ENCODE measurements at regions not wholly inside any gene's neighbourhood (a gene's known extent, or its start where the extent isn't known, plus 50 kb on each side); places are given as distances from the start of the nearest gene placed in this dataset.

DNA sequence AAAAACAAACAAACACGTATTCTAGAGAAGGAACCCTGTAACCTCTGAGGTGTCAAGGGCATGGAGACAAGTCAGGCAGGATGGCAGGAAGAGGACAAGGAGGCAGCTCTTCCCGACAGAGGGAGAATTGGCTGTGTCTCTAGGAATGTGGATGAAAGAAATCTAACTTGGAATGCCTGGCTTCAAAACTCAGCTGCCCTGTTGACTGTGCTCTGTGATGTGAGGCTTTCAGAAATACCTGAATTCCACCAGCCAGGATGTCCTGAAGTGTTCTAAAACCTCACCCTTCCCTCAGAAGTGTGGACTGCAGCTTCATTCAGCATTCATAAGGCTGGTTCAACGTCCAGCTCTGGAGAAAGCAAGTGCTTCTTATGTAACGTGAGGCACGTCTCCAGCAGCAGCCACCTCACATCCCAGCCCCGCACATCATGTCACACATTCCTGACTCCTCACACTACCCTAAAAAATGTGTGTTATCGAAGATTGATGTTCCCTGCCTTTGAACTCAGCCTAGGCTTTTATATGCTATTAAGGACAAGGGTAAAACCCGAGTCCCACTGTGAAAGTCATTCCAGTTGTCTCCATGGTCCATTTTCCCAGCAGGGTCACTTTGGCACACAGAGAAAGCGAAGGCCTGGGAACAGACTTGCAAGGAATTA is 398.9 kb downstream of the ETS1 start:
- FAIRE-seq (no peak), DNase-seq (ENCODE audit: insufficient read length, low spot score) (no peak)
- no peak for TF ChIP-seq POU2F2 (IDR thresholded peaks at IDR 0.05; ENCODE audit: low read depth, low read length)
- TF ChIP-seq POLR2A (IDR thresholded peaks at IDR 0.05; ENCODE audit: low read depth, low read length): no peak
- no peak for TF ChIP-seq TAF1 (IDR thresholded peaks at IDR 0.05; ENCODE audit: low read depth, low read length)
- no peak for TF ChIP-seq PAX5 (IDR thresholded peaks at IDR 0.05; ENCODE audit: insufficient read depth, low read length, severe bottlenecking)
- TF ChIP-seq POLR2AphosphoS5 (IDR thresholded peaks at IDR 0.05; ENCODE audit: low read depth, low read length): no peak
- TF ChIP-seq SPI1 (IDR thresholded peaks at IDR 0.05; ENCODE audit: low read depth, low read length): no peak

DNA sequence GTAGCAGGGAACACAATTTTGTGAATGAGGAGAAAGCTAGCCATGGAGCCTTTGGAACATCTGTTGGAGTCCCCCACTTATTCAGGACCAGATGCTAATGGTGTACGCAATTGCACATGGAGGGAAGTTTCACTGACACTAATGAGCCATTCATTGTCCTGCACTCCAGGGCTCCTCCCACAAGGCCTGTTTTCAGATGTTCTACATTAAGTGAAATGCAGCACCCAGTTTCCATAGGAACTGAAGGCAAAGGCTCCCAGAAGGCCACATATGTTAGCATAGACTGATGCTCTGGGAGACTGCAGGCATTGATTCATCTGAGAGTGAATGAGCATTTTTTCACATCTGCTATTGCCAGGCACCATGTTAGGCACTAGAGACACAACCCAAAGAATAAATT is 399.5 kb downstream of the ETS1 start:
- DNase-seq (ENCODE audit: insufficient read length, low spot score) (no peak), FAIRE-seq (no peak)
- TF ChIP-seq SPI1 (IDR thresholded peaks at IDR 0.05; ENCODE audit: low read depth, low read length) (no peak), POLR2AphosphoS5 (IDR thresholded peaks at IDR 0.05; ENCODE audit: low read depth, low read length) (no peak), POLR2A (IDR thresholded peaks at IDR 0.05; ENCODE audit: low read depth, low read length) (no peak), PAX5 (IDR thresholded peaks at IDR 0.05; ENCODE audit: insufficient read depth, low read length, severe bottlenecking) (no peak), TAF1 (IDR thresholded peaks at IDR 0.05; ENCODE audit: low read depth, low read length) (no peak), POU2F2 (IDR thresholded peaks at IDR 0.05; ENCODE audit: low read depth, low read length) (no peak)

DNA sequence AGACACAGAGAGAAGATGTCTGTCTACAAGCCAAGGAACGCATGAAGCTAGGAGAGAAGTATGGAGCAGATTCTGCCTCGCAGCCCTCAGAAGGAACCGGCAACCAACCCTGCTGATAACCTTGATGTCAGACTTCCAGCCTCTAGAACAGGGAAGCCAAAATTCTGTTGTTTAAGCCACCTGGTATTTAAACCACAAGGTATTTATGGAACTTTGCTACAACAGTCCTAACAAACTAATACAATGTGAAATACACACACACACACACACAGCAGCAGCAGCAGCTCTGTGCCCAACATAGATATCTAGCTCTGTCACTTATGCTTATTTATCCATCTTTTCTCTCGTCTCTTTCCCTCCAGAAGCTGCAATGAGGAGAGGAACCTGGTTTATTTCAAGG is 400.0 kb downstream of the ETS1 start:
- TF ChIP-seq PAX5 (IDR thresholded peaks at IDR 0.05; ENCODE audit: insufficient read depth, low read length, severe bottlenecking) (no peak), TAF1 (IDR thresholded peaks at IDR 0.05; ENCODE audit: low read depth, low read length) (no peak), POLR2AphosphoS5 (IDR thresholded peaks at IDR 0.05; ENCODE audit: low read depth, low read length) (no peak), SPI1 (IDR thresholded peaks at IDR 0.05; ENCODE audit: low read depth, low read length) (no peak), POLR2A (IDR thresholded peaks at IDR 0.05; ENCODE audit: low read depth, low read length) (no peak), POU2F2 (IDR thresholded peaks at IDR 0.05; ENCODE audit: low read depth, low read length) (no peak)
- FAIRE-seq (no peak), DNase-seq (ENCODE audit: insufficient read length, low spot score) (no peak)

DNA sequence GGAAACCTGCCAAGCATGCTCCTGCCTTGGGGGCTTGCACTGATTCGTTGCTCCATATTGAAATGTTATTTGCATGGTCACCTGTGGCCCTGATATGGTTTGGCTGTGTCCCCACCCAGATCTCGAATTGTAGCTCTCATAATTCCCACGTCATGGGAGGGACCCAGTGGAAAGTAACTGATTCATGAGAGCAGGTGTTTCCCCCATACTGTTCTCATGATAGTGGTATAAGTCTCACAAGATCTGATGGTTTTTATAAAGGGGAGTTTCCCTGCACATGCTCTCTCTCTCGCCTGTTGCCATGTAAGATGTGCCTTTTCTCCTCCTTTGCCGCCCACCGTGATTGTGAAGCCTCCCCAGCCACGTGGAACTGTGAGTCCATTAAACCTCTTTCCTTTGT is 402.4 kb downstream of the ETS1 start:
- FAIRE-seq (no peak), DNase-seq (ENCODE audit: insufficient read length, low spot score) (no peak)
- no peak for TF ChIP-seq PAX5 (IDR thresholded peaks at IDR 0.05; ENCODE audit: insufficient read depth, low read length, severe bottlenecking)
- TF ChIP-seq POLR2AphosphoS5 (IDR thresholded peaks at IDR 0.05; ENCODE audit: low read depth, low read length): no peak
- TF ChIP-seq TAF1 (IDR thresholded peaks at IDR 0.05; ENCODE audit: low read depth, low read length): no peak
- TF ChIP-seq POU2F2 (IDR thresholded peaks at IDR 0.05; ENCODE audit: low read depth, low read length): no peak
- no peak for TF ChIP-seq POLR2A (IDR thresholded peaks at IDR 0.05; ENCODE audit: low read depth, low read length)
- TF ChIP-seq SPI1 (IDR thresholded peaks at IDR 0.05; ENCODE audit: low read depth, low read length): no peak

GRCh38 chr11:128182844-128183243 is 404.5 kb downstream of the ETS1 start:
- FAIRE-seq (no peak), DNase-seq (ENCODE audit: insufficient read length, low spot score) (no peak)
- TF ChIP-seq TAF1 (IDR thresholded peaks at IDR 0.05; ENCODE audit: low read depth, low read length) (no peak), SPI1 (IDR thresholded peaks at IDR 0.05; ENCODE audit: low read depth, low read length) (no peak), POU2F2 (IDR thresholded peaks at IDR 0.05; ENCODE audit: low read depth, low read length) (no peak), POLR2AphosphoS5 (IDR thresholded peaks at IDR 0.05; ENCODE audit: low read depth, low read length) (no peak), PAX5 (IDR thresholded peaks at IDR 0.05; ENCODE audit: insufficient read depth, low read length, severe bottlenecking) (no peak), POLR2A (IDR thresholded peaks at IDR 0.05; ENCODE audit: low read depth, low read length) (no peak)

DNA sequence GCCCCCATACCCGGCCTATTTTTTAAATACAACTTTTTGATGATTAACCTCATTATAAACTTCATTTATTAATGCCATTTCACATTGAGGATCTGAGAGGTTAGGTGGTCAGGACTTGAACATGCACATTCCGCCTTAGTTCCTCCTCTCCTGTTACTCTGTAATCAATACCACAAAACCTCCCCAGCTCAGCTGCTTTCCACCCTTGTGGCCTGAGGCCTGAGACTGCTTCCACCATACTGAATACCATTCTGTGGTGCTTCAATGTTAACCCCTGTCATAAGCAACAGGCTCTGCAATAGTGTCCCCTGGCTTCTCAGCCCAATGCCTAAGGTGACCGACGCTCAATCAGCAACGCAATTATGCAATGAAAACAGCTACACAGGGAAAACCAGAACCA is 405.4 kb downstream of the ETS1 start:
- DNase-seq (ENCODE audit: insufficient read length, low spot score): no peak
- FAIRE-seq: no peak
- TF ChIP-seq TAF1 (IDR thresholded peaks at IDR 0.05; ENCODE audit: low read depth, low read length) (no peak), POU2F2 (IDR thresholded peaks at IDR 0.05; ENCODE audit: low read depth, low read length) (no peak), POLR2A (IDR thresholded peaks at IDR 0.05; ENCODE audit: low read depth, low read length) (no peak), POLR2AphosphoS5 (IDR thresholded peaks at IDR 0.05; ENCODE audit: low read depth, low read length) (no peak), PAX5 (IDR thresholded peaks at IDR 0.05; ENCODE audit: insufficient read depth, low read length, severe bottlenecking) (no peak), SPI1 (IDR thresholded peaks at IDR 0.05; ENCODE audit: low read depth, low read length) (no peak)

DNA sequence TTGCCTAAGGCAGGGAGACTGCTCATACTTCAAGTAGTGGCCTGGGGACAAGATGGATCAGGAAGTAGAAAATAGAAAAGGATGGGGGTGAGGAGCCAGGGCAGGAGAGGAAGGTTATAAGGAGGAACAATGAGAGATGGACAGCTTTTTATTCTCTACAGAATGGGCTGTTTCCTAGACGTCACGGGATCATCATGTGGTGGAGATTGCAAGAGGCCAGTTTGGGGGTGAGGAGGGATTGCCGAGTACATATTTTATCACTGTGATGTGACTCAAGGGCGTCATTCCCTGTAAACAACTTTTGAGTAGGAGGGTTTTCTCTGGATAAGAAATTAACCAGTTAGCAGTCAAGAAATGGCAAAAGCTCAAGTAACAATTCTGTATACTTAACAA is 406.3 kb downstream of the ETS1 start:
- FAIRE-seq: no peak
- TF ChIP-seq TAF1 (IDR thresholded peaks at IDR 0.05; ENCODE audit: low read depth, low read length) (no peak), PAX5 (IDR thresholded peaks at IDR 0.05; ENCODE audit: insufficient read depth, low read length, severe bottlenecking) (no peak), POLR2AphosphoS5 (IDR thresholded peaks at IDR 0.05; ENCODE audit: low read depth, low read length) (no peak), SPI1 (IDR thresholded peaks at IDR 0.05; ENCODE audit: low read depth, low read length) (no peak)
- no peak for DNase-seq (ENCODE audit: insufficient read length, low spot score)

DNA sequence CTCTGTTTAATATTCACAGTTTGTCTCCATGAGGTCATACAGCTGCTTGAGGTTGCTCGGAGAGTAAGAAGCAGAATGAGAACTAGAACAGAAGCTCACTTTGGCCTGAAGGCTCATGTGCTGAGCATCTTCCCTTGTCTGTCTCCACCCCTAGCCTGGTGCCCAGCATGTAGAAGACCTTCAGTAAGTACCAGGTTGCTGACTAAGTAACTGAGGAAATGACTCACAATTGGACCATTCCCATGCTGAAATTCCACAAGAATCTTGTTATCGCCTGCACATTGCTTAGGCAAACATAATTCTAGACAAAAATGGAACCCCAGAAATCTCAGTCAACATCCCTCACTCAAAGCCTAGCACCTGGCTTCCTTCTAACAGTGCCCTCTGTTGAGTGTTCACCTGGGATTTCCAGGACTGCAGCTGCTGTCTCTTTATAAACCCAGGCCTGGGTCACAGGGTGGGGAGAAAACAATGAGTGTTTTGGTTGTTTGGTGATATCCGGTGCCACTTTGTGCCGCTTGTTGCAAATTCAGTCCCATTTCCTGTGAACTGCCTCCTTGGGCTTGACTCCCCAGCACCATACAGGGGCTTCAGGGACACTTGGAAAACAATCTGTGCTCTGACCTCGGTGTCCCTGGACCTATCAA is 406.8 kb downstream of the ETS1 start:
- no peak for DNase-seq (ENCODE audit: insufficient read length, low spot score)
- no peak for FAIRE-seq

DNA sequence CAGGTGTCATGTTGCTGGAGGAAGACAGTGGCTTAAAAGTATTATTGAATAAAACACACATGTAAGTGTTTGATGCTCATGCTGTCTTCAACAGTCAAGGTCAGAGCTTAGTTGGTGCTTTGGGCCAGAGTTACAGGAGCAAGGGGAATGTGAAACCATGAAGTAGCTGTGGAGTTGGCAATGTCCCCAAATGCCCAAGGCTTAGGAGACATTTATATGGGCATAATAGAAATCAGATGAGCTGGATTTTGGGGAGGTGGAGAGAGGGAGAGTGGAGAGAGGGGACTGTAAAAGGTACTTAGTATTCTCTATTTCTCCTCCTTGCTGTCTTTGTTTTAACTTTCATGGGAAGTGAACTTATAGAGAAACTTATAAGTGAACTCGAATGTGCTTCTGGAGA is 407.8 kb downstream of the ETS1 start:
- FAIRE-seq (no peak), DNase-seq (ENCODE audit: insufficient read length, low spot score) (no peak)
- no peak for TF ChIP-seq TAF1 (IDR thresholded peaks at IDR 0.05; ENCODE audit: low read depth, low read length)
- no peak for TF ChIP-seq PAX5 (IDR thresholded peaks at IDR 0.05; ENCODE audit: insufficient read depth, low read length, severe bottlenecking)
- no peak for TF ChIP-seq POLR2AphosphoS5 (IDR thresholded peaks at IDR 0.05; ENCODE audit: low read depth, low read length)
- no peak for TF ChIP-seq SPI1 (IDR thresholded peaks at IDR 0.05; ENCODE audit: low read depth, low read length)
- no peak for TF ChIP-seq POLR2A (IDR thresholded peaks at IDR 0.05; ENCODE audit: low read depth, low read length)
- no peak for TF ChIP-seq POU2F2 (IDR thresholded peaks at IDR 0.05; ENCODE audit: low read depth, low read length)

More for the DNA sequence above, 406.8 kb downstream of the ETS1 start:
- TF ChIP-seq SPI1 (IDR thresholded peaks at IDR 0.05; ENCODE audit: low read depth, low read length): no peak
- TF ChIP-seq POLR2A (IDR thresholded peaks at IDR 0.05; ENCODE audit: low read depth, low read length): no peak
- TF ChIP-seq POLR2AphosphoS5 (IDR thresholded peaks at IDR 0.05; ENCODE audit: low read depth, low read length): no peak
- TF ChIP-seq TAF1 (IDR thresholded peaks at IDR 0.05; ENCODE audit: low read depth, low read length): no peak
- no peak for TF ChIP-seq PAX5 (IDR thresholded peaks at IDR 0.05; ENCODE audit: insufficient read depth, low read length, severe bottlenecking)
- no peak for TF ChIP-seq POU2F2 (IDR thresholded peaks at IDR 0.05; ENCODE audit: low read depth, low read length)

Data from GM12891 (cell line).